ENCODE measurements at regions not wholly inside any gene's neighbourhood (a gene's known extent, or its start where the extent isn't known, plus 50 kb on each side); places are given as distances from the start of the nearest gene placed in this dataset.

DNA sequence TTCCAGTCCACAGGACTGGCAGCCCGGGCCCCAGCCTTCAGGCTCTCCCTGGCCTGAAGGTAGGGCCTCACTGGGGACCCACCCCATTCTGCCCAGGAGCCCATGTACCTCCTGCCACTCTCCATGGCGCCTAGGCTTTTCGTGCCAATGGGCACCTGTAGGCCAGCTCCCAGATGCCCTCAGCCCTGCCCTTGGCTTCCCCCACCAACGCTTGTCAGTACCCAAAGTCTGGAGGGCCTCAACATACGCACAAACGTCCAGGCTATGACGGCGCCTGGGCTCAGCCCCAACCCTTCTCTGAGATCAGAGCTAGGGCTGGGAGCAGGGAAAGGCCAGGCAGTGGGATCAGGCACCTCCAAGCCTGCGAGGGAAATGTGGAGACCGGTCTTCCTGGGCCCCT, 816.9 kb upstream of the LUZP2 start:
- TF ChIP-seq CTCF (conservative IDR thresholded peaks at IDR 0.05; ENCODE audit: low read depth, low read length) (no peak), EZH2 (IDR thresholded peaks at IDR 0.05; ENCODE audit: borderline replicate concordance, low read depth, low read length, poor library complexity, severe bottlenecking) (no peak)
